HEK293 (cell line): ENCODE measurements at regions not wholly inside any gene's neighbourhood (a gene's known extent, or its start where the extent isn't known, plus 50 kb on each side); places are given as distances from the start of the nearest gene placed in this dataset.

ENCODE experiments used
- CTCF ChIP-seq: fragments of 450-650 bp; formaldehyde crosslinking; IDR thresholded peaks from 2 replicates; pipeline ENCODE4 v1.5.1; 2016; ENCODE audit warnings: missing biosample characterization, missing genetic modification characterization
- GLIS1 ChIP-seq: fragments of 450-650 bp; formaldehyde crosslinking; IDR thresholded peaks from 2 replicates; pipeline ENCODE4 v1.5.1; 2016; ENCODE audit warnings: missing biosample characterization, missing genetic modification characterization
- OVOL3 ChIP-seq: fragments of 450-650 bp; formaldehyde crosslinking; IDR thresholded peaks from 2 replicates; pipeline ENCODE4 v1.5.1; 2016; ENCODE audit warnings: missing biosample characterization, missing genetic modification characterization
- YY2 ChIP-seq: fragments of 450-650 bp; formaldehyde crosslinking; IDR thresholded peaks from 2 replicates; pipeline ENCODE4 v1.5.1; 2016; ENCODE audit warnings: missing biosample characterization, missing genetic modification characterization
- ZBTB1 ChIP-seq: fragments of 450-650 bp; formaldehyde crosslinking; IDR thresholded peaks from 2 replicates; pipeline ENCODE4 v1.5.1; 2016; ENCODE audit warnings: missing biosample characterization, missing genetic modification characterization
- ZBTB7A ChIP-seq: fragments of 450-650 bp; formaldehyde crosslinking; IDR thresholded peaks from 2 replicates; pipeline ENCODE4 v1.5.1; 2016; ENCODE audit warnings: low read depth, missing biosample characterization, missing genetic modification characterization
- ZFHX2 ChIP-seq: fragments of 450-650 bp; formaldehyde crosslinking; conservative IDR thresholded peaks from 2 replicates; pipeline ENCODE4 v1.5.1; 2016; ENCODE audit warnings: missing biosample characterization, missing genetic modification characterization
- ZNF121 ChIP-seq: fragments of 450-650 bp; formaldehyde crosslinking; IDR thresholded peaks from 2 replicates; pipeline ENCODE4 v1.5.1; 2016; ENCODE audit warnings: missing biosample characterization, missing genetic modification characterization
- ZNF280D ChIP-seq: fragments of 450-650 bp; formaldehyde crosslinking; IDR thresholded peaks from 2 replicates; pipeline ENCODE4 v1.5.1; 2016; ENCODE audit warnings: missing biosample characterization, missing genetic modification characterization
- ZNF548 ChIP-seq: fragments of 450-650 bp; formaldehyde crosslinking; IDR thresholded peaks from 2 replicates; pipeline ENCODE4 v1.5.1; 2016; ENCODE audit warnings: missing biosample characterization, missing genetic modification characterization
- ZNF707 ChIP-seq: fragments of 450-650 bp; formaldehyde crosslinking; IDR thresholded peaks from 2 replicates; pipeline ENCODE4 v1.5.1; 2016; ENCODE audit warnings: missing biosample characterization, missing genetic modification characterization
- TF ChIP-seq, protein P1 (sequence below): fragments of 450-650 bp; formaldehyde crosslinking; IDR thresholded peaks from 2 replicates; pipeline ENCODE4 v1.5.1; 2016; ENCODE audit warnings: missing biosample characterization, missing genetic modification characterization

DNA sequence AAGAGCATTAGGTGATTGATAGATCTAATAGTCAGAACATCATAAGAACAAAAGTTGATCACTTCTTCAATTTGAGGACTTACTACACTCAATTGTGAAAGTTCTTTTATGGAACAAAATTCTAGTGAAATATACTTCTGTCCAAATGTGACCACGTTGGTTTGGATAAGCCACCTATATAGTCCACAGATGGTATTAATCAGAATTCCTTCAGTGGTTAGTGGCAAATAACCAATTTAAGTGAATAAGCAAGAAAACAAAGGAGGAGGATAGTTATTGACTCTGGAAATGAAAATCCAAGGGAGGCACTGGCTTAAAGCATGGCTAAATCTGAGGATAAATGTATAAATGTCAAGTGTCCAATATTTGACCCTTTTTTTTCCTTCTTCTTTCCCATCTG, 268.5 kb upstream of the MARCKS start:
- no peak for TF ChIP-seq CTCF
- TF ChIP-seq ZNF707 (tag by site-specific recombination) = no peak
- no peak for TF ChIP-seq ZNF121
- no peak for TF ChIP-seq ZNF548 (tag by site-specific recombination)
- no peak for TF ChIP-seq ZBTB1
- TF ChIP-seq ZBTB7A (tag by site-specific recombination) = no peak
- no peak for TF ChIP-seq GLIS1 (tag by site-specific recombination)
- no peak for TF ChIP-seq ZFHX2 (tag by site-specific recombination)
- no peak for TF ChIP-seq OVOL3 (tag by site-specific recombination)
- no peak for TF ChIP-seq YY2
- TF ChIP-seq, protein P1, sequence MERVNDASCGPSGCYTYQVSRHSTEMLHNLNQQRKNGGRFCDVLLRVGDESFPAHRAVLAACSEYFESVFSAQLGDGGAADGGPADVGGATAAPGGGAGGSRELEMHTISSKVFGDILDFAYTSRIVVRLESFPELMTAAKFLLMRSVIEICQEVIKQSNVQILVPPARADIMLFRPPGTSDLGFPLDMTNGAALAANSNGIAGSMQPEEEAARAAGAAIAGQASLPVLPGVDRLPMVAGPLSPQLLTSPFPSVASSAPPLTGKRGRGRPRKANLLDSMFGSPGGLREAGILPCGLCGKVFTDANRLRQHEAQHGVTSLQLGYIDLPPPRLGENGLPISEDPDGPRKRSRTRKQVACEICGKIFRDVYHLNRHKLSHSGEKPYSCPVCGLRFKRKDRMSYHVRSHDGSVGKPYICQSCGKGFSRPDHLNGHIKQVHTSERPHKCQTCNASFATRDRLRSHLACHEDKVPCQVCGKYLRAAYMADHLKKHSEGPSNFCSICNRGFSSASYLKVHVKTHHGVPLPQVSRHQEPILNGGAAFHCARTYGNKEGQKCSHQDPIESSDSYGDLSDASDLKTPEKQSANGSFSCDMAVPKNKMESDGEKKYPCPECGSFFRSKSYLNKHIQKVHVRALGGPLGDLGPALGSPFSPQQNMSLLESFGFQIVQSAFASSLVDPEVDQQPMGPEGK = no peak
- no peak for TF ChIP-seq ZNF280D
